ENCODE measurements at regions not wholly inside any gene's neighbourhood (a gene's known extent, or its start where the extent isn't known, plus 50 kb on each side); places are given as distances from the start of the nearest gene placed in this dataset.

DNA sequence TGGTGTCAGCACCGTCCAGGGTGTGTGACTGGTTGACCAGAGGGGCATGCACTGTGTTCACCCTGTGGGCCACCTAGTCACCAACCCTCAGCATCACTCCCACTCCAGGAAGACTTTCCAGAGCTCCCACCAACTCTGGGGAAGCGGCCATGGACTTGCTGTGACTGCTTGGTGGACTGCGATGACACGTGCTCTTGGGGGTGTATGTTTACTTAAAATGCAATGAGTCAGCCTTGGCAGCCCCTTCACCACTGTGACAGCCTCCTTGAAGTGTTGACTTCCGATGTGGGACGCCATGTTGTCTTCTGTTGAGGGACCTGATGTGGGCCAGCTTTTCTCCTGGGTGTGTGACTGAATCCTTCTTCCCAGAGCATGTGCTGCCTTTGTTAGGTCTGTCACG, 151.1 kb upstream of the RTL1 start:
- TF ChIP-seq, protein P1, sequence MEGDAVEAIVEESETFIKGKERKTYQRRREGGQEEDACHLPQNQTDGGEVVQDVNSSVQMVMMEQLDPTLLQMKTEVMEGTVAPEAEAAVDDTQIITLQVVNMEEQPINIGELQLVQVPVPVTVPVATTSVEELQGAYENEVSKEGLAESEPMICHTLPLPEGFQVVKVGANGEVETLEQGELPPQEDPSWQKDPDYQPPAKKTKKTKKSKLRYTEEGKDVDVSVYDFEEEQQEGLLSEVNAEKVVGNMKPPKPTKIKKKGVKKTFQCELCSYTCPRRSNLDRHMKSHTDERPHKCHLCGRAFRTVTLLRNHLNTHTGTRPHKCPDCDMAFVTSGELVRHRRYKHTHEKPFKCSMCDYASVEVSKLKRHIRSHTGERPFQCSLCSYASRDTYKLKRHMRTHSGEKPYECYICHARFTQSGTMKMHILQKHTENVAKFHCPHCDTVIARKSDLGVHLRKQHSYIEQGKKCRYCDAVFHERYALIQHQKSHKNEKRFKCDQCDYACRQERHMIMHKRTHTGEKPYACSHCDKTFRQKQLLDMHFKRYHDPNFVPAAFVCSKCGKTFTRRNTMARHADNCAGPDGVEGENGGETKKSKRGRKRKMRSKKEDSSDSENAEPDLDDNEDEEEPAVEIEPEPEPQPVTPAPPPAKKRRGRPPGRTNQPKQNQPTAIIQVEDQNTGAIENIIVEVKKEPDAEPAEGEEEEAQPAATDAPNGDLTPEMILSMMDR (IDR thresholded peaks at IDR 0.05), result no peak
- TF ChIP-seq POLR2A (IDR thresholded peaks at IDR 0.05), result no peak
